ENCODE measurements at regions not wholly inside any gene's neighbourhood (a gene's known extent, or its start where the extent isn't known, plus 50 kb on each side); places are given as distances from the start of the nearest gene placed in this dataset.

DNA sequence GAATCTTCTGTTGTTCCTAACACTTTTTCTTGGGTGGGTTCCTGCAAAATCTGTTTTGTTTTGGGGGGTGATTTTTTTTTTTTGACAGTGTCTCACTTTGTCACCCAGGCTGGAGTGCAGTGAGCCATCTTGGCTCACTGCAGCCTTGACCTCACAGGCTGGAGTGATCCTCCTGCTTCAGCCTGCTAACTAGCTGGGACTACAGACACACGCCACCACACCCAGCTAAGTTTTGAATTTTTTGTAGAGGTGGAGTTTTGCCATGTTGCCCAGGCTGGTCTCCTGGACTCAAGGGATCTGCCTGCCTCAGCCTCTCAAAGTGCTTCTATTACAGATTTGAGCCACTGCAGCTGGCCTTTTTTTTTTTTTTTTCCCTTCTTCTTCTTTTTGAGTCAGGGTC, 60.5 kb upstream of the SNAP91 start:
- intact Hi-C loops (cut with micrococcal nuclease; ENCODE audit: unreplicated experiment), result no loop called here
- Histone ChIP-seq H3K9me3 (ENCODE audit: low read depth, low read length, poor library complexity, severe bottlenecking) (peaks cover 5% of the 10 kb centered on the region), H3K36me3 (ENCODE audit: insufficient read depth, low read length, poor library complexity, severe bottlenecking) (no peaks in the 10 kb centered on the region), H3K4me3 (ENCODE audit: low read depth, low read length, poor library complexity, severe bottlenecking) (no peak overlapping the region), H3K4me1 (ENCODE audit: insufficient read depth, low read length, poor library complexity, severe bottlenecking) (no peaks in the 10 kb centered on the region), H3K27me3 (replicated peaks; ENCODE audit: insufficient read depth, low read depth, low read length, poor library complexity) (no peaks in the 10 kb centered on the region), H3K27ac (ENCODE audit: low read depth, low read length, poor library complexity, severe bottlenecking) (no peak overlapping the region)
- BruUV-seq (replicated peaks), result no TSS peak
- ChIA-PET CTCF (no interaction called here), POLR2A (ENCODE audit: low non-redundant PET) (no interaction called here)
- TF ChIP-seq EZH2 (IDR thresholded peaks at IDR 0.05; ENCODE audit: borderline replicate concordance, low read depth, low read length, poor library complexity, severe bottlenecking), result no peak
- no peak for TF ChIP-seq CTCF (conservative IDR thresholded peaks at IDR 0.05; ENCODE audit: low read depth, low read length)
- DNase-seq (ENCODE audit: low spot score), result no peak

DNA sequence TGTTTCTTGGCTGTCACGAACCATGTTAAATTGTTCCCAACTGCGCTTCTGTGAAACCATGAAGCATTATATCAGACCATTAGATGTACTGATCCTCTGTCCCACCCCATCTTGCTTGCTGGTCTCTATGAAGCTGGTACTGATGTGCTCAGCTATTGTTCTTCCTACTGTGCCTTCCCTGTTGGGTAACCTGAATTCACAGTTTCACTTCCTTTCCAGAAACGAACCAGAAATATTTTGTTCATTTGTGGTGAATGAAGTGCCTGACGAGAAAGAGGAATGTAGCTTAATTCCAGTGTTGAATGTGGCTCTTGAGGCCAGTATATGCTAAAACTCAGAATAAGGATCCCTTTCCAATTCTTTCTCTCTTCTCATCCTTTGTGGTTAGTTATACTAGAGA, 58.1 kb upstream of the SNAP91 start:
- no peaks in the 10 kb centered on the region for H3K9me3 ChIP-seq (ENCODE audit: low read depth, low read length, poor library complexity, severe bottlenecking)
- ChIA-PET CTCF (no interaction called here), POLR2A (ENCODE audit: low non-redundant PET) (no interaction called here)
- no TSS peak for BruUV-seq (replicated peaks)
- no peaks in the 10 kb centered on the region for H3K4me1 ChIP-seq (ENCODE audit: insufficient read depth, low read length, poor library complexity, severe bottlenecking)
- no peaks in the 10 kb centered on the region for H3K36me3 ChIP-seq (ENCODE audit: insufficient read depth, low read length, poor library complexity, severe bottlenecking)
- no peak overlapping the region for H3K27ac ChIP-seq (ENCODE audit: low read depth, low read length, poor library complexity, severe bottlenecking)
- TF ChIP-seq EZH2 (IDR thresholded peaks at IDR 0.05; ENCODE audit: borderline replicate concordance, low read depth, low read length, poor library complexity, severe bottlenecking), result no peak
- no peak for TF ChIP-seq CTCF (conservative IDR thresholded peaks at IDR 0.05; ENCODE audit: low read depth, low read length)
- H3K27me3 ChIP-seq (replicated peaks; ENCODE audit: insufficient read depth, low read depth, low read length, poor library complexity), result no peaks in the 10 kb centered on the region
- DNase-seq (ENCODE audit: low spot score), result no peak
- H3K4me3 ChIP-seq (ENCODE audit: low read depth, low read length, poor library complexity, severe bottlenecking), result no peak overlapping the region
- intact Hi-C loops (cut with micrococcal nuclease; ENCODE audit: unreplicated experiment), result no loop called here
